ENCODE measurements at regions not wholly inside any gene's neighbourhood (a gene's known extent, or its start where the extent isn't known, plus 50 kb on each side); places are given as distances from the start of the nearest gene placed in this dataset.

DNA sequence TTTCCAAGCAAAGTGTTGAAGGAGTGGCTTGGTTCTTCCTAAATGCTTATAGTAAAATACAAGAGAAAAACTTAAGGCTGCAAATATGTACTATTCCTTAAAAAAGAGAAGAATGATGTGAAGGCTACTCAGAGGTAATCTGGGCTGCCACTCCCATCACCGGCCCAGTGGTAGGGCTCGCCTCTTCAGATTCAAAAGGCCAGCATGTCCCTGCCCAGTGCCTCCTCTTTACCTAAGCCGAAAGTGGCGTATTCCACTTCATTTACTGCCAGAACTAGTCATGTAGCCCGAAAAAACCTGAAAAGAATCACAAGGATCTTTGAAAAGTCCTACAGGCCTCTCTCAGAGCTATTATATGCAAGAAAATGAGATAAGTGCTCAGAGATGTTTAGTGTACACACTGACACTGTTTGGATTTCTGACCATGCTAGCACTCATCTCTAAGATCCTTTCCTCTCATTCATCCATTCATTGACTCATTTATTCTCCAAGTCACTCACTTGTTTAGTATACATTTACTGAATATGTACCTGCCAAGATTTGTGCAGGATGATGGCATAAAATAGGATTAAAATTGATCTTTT lies 373.3 kb upstream of the THBS1 start:
- no peaks in the 10 kb centered on the region for H3K36me3 ChIP-seq (ENCODE audit: insufficient read depth, low read length, poor library complexity, severe bottlenecking)
- TF ChIP-seq, protein P1, sequence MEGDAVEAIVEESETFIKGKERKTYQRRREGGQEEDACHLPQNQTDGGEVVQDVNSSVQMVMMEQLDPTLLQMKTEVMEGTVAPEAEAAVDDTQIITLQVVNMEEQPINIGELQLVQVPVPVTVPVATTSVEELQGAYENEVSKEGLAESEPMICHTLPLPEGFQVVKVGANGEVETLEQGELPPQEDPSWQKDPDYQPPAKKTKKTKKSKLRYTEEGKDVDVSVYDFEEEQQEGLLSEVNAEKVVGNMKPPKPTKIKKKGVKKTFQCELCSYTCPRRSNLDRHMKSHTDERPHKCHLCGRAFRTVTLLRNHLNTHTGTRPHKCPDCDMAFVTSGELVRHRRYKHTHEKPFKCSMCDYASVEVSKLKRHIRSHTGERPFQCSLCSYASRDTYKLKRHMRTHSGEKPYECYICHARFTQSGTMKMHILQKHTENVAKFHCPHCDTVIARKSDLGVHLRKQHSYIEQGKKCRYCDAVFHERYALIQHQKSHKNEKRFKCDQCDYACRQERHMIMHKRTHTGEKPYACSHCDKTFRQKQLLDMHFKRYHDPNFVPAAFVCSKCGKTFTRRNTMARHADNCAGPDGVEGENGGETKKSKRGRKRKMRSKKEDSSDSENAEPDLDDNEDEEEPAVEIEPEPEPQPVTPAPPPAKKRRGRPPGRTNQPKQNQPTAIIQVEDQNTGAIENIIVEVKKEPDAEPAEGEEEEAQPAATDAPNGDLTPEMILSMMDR (conservative IDR thresholded peaks at IDR 0.05; ENCODE audit: low read depth, low read length): no peak
- no peak for TF ChIP-seq EZH2 (IDR thresholded peaks at IDR 0.05; ENCODE audit: borderline replicate concordance, low read depth, low read length, poor library complexity, severe bottlenecking)
- ChIA-PET POLR2A (ENCODE audit: low non-redundant PET) (no interaction called here), CTCF (no interaction called here)
- no peaks in the 10 kb centered on the region for H3K9me3 ChIP-seq (ENCODE audit: low read depth, low read length, poor library complexity, severe bottlenecking)
- no TSS peak for BruUV-seq (replicated peaks)
- H3K27ac ChIP-seq (ENCODE audit: low read depth, low read length, poor library complexity, severe bottlenecking): no peak overlapping the region
- intact Hi-C loops (cut with micrococcal nuclease; ENCODE audit: unreplicated experiment): no loop called here
- H3K27me3 ChIP-seq (replicated peaks; ENCODE audit: insufficient read depth, low read depth, low read length, poor library complexity): peaks cover 6% of the 10 kb centered on the region
- no peaks in the 10 kb centered on the region for H3K4me1 ChIP-seq (ENCODE audit: insufficient read depth, low read length, poor library complexity, severe bottlenecking)
- H3K4me3 ChIP-seq (ENCODE audit: low read depth, low read length, poor library complexity, severe bottlenecking): no peak overlapping the region
- no peak for DNase-seq (ENCODE audit: low spot score)

DNA sequence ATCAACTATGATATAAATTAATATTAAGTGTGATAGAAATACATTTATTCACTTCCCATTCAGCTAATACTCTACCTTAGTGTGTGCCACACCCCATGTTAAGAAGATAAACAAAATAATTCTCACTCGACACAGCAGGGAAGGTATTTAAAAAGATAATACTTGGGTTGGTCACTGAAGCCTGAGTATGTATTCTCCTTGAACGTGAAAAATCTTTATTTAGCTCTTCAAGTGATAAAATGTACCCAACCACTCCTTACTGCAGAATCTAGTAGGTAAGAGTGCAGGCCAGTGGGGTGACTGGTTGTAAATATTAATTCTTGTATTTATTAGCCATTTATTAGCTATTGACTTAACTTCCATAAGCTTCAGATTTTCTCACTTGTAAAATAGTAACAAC lies 372.7 kb upstream of the THBS1 start:
- Histone ChIP-seq H3K27ac (ENCODE audit: low read depth, low read length, poor library complexity, severe bottlenecking) (no peak overlapping the region), H3K9me3 (ENCODE audit: low read depth, low read length, poor library complexity, severe bottlenecking) (no peaks in the 10 kb centered on the region), H3K4me1 (ENCODE audit: insufficient read depth, low read length, poor library complexity, severe bottlenecking) (no peaks in the 10 kb centered on the region), H3K27me3 (replicated peaks; ENCODE audit: insufficient read depth, low read depth, low read length, poor library complexity) (peaks cover 3% of the 10 kb centered on the region), H3K36me3 (ENCODE audit: insufficient read depth, low read length, poor library complexity, severe bottlenecking) (no peaks in the 10 kb centered on the region), H3K4me3 (ENCODE audit: low read depth, low read length, poor library complexity, severe bottlenecking) (no peak overlapping the region)
- ChIA-PET CTCF (no interaction called here), POLR2A (ENCODE audit: low non-redundant PET) (no interaction called here)
- TF ChIP-seq, protein P1 (conservative IDR thresholded peaks at IDR 0.05; ENCODE audit: low read depth, low read length): no peak
- no peak for TF ChIP-seq EZH2 (IDR thresholded peaks at IDR 0.05; ENCODE audit: borderline replicate concordance, low read depth, low read length, poor library complexity, severe bottlenecking)
- intact Hi-C loops (cut with micrococcal nuclease; ENCODE audit: unreplicated experiment): no loop called here
- no TSS peak for BruUV-seq (replicated peaks)
- no peak for DNase-seq (ENCODE audit: low spot score)

DNA sequence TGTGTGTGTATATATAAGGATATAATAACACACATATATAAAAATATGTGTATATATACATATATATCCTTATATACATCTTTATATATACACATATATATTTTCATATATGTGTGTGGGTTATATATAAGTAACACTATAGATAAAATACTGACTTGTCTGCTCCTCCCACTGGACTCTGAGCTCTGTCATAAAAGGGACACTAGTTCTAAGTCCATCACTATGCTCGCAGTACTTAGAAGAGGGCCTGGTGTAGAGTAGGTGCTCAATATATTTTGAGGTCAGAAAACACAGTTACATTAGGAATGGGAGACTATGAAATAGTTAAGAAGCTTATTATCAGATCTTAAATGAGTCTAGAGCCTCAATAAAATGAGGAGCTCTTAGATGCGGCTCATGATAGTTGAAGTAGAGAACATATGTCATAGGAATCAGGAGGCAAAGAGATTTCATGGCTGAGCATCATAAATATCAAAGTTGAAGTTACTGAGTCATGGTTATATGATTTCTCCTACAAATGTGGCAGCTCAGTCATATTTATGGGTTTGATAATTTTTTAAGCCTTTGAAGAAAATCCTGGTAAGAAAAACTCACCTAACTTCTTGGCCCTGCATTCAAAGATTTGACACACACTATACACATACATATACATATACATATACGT lies 371.2 kb upstream of the THBS1 start:
- CTCF ChIA-PET: no interaction called here
- Histone ChIP-seq H3K9me3 (ENCODE audit: low read depth, low read length, poor library complexity, severe bottlenecking) (no peaks in the 10 kb centered on the region), H3K36me3 (ENCODE audit: insufficient read depth, low read length, poor library complexity, severe bottlenecking) (no peaks in the 10 kb centered on the region), H3K4me1 (ENCODE audit: insufficient read depth, low read length, poor library complexity, severe bottlenecking) (no peaks in the 10 kb centered on the region), H3K27me3 (replicated peaks; ENCODE audit: insufficient read depth, low read depth, low read length, poor library complexity) (no peaks in the 10 kb centered on the region), H3K4me3 (ENCODE audit: low read depth, low read length, poor library complexity, severe bottlenecking) (no peak overlapping the region), H3K27ac (ENCODE audit: low read depth, low read length, poor library complexity, severe bottlenecking) (no peak overlapping the region)
- TF ChIP-seq EZH2 (IDR thresholded peaks at IDR 0.05; ENCODE audit: borderline replicate concordance, low read depth, low read length, poor library complexity, severe bottlenecking): no peak
- TF ChIP-seq, protein P1 (conservative IDR thresholded peaks at IDR 0.05; ENCODE audit: low read depth, low read length): no peak
- no peak for DNase-seq (ENCODE audit: low spot score)
- intact Hi-C loops (cut with micrococcal nuclease; ENCODE audit: unreplicated experiment): no loop called here
- no TSS peak for BruUV-seq (replicated peaks)
- POLR2A ChIA-PET (ENCODE audit: low non-redundant PET): no interaction called here
